GM23338 (cell line): ENCODE measurements at regions not wholly inside any gene's neighbourhood (a gene's known extent, or its start where the extent isn't known, plus 50 kb on each side); places are given as distances from the start of the nearest gene placed in this dataset.

Experiments used
- EZH2 ChIP-seq: fragments of 200-600 bp; sonication (generic); IDR thresholded peaks from one replicate; pipeline ENCODE4 v1.8.0; 2017; ENCODE audit warnings: antibody characterized with exemption, mild to moderate bottlenecking, low read depth; ENCODE audit not compliant: unreplicated experiment
- EZH2phosphoT487 ChIP-seq: fragments of 200-600 bp; sonication (generic); IDR thresholded peaks from one replicate; pipeline ENCODE4 v1.8.1; 2018; ENCODE audit warnings: antibody characterized with exemption; ENCODE audit not compliant: unreplicated experiment

DNA sequence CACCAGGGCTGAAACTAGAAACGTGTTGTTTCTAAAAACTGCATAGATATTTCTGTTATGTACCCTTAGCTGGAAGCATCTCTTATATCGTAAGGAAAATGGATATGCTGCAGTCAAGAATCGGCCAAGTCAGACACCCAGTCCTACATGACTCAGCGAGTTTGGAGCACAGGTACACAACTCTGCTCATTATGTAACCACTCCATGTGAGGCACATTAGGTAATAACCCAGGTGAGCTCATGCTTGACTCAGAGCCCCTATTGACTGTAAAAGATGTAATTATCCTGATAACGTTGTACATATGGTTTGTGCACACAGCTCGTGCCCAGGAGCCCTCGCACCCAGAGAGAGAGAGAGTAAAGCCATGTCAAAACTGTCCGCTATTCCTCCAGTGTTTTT, 593.7 kb upstream of the ACO1 start:
- no peak for TF ChIP-seq EZH2phosphoT487
- TF ChIP-seq EZH2, result no peak
